Stimulated activated naive CD8-positive, alpha-beta T cell treated with anti-CD3 and anti-CD28 coated beads, Interleukin-15, Interleukin-2, amounts not matched to agents 100 U/mL and 50 U/mL, for 24 hours (primary cell): ENCODE measurements at regions not wholly inside any gene's neighbourhood (a gene's known extent, or its start where the extent isn't known, plus 50 kb on each side); places are given as distances from the start of the nearest gene placed in this dataset.
"Not testable (repeated sequence)": the region's sequence is repeated elsewhere in the genome, so short reads cannot be mapped to it uniquely, and the experiment has no call there.

Source experiments
- ATAC-seq: fragments of 150-1000 bp; cut with Tn5 transposase; one replicate; pipeline ENCODE4 v1.10.0; 2021
- DNase-seq: peaks from one replicate; pipeline ENCODE4 v3.0.0; 2021

DNA sequence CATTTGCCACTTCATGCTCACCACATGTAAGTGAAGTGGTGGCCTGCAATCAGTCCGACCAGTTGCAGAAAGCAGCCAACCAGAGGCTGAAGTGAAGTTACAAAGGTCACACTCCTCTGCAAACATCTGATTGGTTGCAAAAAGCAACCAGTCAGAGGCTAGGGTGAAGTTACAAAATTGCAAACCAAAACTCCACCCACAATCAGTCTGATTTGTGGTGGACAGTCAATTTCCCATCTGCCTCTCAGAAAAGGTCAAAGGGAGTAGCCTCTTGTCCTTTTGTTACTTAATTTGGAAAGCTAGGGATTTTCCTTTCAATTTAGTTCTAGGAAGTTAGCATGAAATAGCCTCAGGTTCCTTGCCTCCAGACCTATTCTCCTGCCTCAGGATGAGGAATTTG lies 185.0 kb downstream of the UXS1 start:
- DNase-seq (no peak), ATAC-seq (no peak)

DNA sequence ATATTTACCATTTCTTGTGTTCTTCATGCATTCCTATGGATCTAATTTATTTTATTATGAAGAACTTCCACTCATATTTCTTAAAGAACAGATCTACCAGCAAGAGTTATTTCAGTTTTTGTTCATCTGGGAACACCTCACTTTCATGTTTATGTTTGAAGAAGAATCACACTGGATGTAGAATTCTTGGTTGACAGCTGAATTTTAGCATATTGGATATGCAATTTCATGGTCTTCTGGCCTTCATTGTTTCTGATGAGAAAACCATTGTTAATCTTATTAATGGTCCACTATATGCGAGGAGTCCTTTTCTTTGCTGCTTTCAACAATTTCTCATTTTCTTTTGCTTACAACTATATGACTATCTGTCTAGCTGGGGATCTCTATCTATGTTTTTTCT lies 189.2 kb downstream of the UXS1 start:
- no peak for DNase-seq

DNA sequence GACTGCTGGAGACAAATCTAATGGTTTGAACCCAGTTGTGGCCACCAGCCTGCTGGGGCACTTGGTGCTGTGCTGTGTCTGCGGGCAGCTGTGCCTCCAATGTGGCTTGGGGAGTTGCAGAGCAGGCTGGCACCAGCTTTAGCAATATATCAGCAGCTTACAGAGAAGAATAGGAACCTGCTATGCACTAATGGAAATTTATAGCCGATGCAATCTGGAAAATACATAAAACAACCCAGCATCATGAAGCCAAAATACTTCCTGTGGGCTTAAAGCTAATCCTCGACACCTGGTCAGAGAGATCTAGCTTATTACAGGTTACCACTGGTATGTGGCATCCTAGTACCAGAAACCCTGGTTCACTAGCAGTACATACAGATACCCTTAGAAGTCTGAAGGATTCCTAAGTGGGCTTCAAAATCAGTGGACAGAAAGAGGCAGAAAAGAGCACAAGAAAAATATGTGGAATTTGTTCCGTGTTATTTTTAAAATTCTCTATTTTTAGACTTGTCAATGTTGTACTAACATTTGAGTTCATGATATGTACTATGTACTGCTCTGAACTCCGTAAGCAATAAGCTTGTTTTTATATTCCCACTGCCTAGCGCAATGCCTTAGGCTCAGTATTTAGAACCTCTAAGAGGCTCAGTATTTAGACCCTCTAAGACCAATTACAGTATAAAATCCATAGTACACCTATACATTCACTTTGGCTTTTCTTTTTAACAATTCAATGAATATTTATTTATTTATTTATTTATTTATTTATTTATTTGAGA lies 194.7 kb downstream of the UXS1 start:
- no peak for DNase-seq

More for the DNA sequence above, 189.2 kb downstream of the UXS1 start:
- no peak for ATAC-seq

DNA sequence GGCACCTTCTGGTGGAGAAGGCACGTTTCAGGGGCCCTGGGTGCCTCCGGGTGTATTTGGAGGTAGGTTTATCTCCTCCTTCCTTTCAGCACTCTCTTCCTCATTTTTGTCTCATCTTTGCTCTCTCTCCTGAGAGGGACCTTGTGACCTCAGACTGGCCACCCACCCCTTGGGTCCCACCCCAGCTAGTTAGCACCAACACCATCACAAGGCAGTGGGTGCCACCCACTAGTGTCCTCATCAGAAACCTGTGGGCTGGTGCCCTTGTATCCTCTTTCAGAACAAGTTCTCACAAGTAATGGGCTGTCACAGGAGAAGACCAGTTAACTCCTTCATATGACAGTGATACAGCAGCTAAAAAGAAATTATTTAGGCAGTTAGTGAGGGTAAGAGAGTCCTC lies 196.4 kb downstream of the UXS1 start:
- ATAC-seq = no peak
- no peak for DNase-seq

More for the DNA sequence above, 194.7 kb downstream of the UXS1 start:
- no peak for ATAC-seq

DNA sequence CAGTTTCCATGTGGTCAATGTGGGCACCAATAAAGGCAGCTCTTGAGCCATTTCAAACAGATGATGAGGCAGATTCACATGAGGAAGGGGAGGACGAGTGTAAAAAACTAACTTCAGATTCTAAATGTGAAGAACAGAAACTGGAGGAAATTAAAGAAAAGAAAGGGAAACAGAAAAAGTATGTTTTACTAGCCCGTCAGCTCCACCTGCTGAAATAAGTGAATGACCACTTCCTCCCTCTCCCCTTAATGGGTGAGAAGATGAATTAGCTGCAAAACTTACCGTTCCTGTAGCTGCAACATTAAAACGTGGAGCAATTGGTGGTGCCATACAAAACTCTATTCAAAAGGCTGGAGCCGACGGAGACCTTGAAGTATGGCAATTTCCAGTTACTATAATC lies 203.5 kb downstream of the UXS1 start:
- DNase-seq = no peak
- no peak for ATAC-seq

DNA sequence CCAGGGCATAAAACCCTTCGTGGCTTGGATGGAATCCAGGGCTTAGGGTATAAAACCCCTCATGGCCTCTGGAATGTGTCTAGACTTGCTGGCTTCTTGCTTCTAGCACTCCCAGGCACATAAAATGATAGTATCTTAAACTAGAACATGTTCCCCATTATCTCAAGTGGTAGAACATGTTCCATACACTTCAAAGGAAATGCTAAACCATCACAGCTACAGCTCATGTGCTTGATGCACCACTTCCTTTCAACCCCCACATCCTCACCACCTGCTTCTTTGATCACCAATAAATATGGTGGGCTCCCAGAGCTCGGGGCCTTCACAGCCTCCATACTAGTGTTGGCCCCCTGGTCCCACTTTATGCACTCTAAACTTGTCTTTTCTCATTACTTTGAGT lies 204.3 kb downstream of the UXS1 start:
- DNase-seq, ATAC-seq: not testable (repeated sequence)

DNA sequence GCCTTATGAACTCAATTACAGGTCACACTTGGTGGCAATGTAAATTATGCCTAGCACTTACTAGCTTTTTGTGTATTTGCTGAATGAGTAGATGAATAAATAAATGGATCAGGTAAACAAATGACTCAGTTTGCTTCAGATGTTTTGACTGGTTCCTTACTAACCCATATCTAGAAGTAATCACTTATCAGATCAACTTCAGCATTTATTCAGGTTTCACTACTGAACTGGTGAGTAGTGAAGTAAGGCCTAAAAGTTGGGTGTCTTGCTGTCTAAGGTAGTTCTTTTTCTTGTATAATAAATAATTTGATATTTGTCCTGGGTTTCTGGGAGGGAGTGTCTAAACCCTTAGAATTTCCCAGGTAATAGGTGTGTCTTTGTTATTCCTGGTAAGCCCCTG lies 205.0 kb downstream of the UXS1 start:
- ATAC-seq = no peak
- DNase-seq = no peak

DNA sequence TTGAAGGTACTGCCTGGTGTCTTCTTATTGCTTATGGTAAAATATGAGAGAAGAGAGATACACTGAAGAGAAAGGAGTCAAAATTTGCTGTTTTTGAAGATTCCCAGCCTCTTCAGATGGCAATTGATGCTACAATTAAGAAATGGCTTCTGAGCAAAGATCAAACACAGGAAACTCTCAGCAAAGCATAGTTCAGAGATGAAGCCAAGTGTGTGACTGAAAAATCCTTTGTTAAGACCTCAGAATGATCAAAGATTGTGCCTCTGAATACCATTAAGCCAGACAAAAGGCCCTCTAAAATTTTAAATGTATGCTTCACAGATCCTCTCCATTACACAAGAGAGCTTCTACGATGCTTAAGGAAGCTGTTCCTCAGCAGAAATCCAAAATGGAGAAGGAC lies 216.3 kb downstream of the UXS1 start:
- no peak for ATAC-seq

DNA sequence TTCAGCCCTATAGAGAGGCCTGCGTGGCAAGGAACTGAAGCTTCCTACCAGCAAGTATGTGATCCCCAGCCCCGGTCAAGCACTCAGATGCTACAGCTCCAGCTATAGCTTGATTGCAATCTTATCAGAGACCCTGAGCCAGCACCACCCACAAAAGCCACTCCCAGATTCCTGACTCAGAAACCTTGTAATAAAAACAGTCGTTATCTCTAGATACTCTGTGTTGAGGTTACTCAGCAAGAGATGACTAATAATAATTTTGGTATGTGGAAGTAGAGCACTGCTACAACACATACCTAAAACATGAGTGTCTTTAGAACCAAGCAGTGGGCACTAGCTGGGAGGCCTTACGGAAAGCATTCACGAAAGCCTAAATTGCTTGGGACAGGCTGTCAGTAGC lies 216.9 kb downstream of the UXS1 start:
- ATAC-seq (peak; percentile 84), DNase-seq (no peak)

More for the DNA sequence above, 216.3 kb downstream of the UXS1 start:
- no peak for DNase-seq

DNA sequence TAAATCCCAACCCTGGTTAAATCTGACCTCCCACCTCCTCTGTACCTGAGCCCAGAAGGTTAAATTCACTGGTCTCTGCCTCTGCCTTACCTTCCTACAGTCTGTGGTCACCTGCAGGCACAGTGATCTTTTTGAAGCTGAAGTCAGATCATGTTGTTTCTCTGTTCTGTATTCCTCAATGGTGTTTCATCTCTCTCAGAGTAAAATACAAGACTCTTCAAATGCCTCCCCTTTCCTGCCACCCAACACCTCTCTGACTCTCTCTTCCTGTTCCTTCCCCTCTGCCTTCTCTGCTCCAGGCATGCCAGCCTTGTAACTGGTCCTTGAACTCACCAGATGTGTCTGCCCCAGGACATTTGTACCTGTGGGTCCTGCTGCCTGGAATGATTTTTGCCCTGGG lies 219.3 kb downstream of the UXS1 start:
- no peak for DNase-seq
- no peak for ATAC-seq

DNA sequence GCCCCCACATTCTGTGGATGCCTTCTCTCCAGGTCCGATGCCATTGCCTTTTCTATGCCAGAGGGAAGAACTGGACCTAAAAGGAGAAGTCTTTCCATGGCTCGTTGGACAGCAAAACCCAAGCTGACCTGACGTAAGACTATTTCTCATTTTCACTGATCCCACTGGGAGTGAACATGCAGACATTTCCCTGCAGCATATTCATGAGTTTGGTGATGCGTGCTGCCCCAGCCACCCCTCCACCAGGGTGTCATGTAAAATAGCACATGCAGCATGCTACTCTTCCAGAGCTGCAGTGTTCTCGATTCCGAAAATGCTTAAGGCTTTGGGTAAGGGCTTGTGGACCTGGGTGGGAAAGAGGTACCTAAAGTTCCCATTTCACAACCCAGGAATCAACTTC lies 221.2 kb downstream of the UXS1 start:
- DNase-seq (no peak), ATAC-seq (no peak)

DNA sequence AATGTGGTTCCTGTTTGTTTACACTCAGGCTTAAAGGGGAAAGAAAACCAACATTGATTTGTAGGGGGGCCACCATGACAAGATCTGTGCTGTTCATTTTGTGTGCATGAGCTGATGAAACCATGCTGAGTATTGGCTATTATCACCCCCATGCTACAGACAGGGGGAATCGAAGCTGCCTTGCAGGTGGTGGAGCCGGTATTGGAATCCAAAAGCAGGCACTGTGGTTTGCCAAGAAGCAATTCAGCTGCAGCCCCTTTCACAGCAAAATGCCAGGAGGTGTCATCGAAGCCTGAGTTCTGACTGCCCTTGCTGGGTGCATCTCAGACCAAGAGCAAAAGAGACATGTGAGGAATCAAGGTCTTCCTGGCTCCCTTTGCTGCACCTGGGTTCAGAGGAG lies 221.9 kb downstream of the UXS1 start:
- no peak for DNase-seq
- ATAC-seq = no peak

DNA sequence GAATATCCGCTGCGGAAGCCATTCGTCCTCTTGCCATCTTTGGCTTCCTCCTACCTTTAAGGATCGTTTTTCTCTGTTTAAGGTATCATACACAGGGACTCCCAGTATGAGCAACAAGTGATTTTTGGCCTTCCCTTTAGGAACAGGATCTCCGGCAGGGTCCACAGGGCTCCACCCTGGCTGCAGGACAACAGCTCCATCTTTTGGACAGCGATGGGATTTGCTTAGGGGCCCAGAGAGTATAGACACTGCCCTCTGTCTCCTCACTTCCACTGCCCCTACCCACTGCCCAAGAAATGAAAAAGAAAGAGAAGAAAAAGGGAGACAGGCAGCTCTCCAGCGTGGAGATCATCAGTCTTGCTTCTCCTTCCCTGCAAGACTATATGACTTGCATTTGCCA lies 224.5 kb downstream of the UXS1 start:
- DNase-seq = peak; percentile 30
- peak; percentile 32 for ATAC-seq

DNA sequence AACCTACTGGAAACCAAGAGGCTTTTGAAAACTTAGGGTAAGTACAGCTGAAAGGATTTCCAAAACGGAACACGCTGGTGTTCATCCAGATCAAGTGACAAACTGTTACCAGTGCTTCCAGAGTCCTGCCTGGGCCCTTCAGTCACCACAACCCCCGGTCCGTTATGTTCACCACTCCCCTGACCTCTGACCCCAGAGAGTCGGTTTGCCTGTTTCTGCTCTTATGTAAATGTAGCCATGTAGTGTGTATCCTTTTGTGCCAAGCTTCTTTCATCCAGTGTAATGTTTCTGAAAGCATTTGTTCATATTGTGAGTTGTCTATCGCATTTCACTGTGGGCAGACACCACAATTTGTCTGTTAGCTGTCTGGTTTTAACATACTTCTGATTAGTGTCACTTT lies 217.5 kb downstream of the NCK2 start:
- DNase-seq = no peak
- no peak for ATAC-seq

DNA sequence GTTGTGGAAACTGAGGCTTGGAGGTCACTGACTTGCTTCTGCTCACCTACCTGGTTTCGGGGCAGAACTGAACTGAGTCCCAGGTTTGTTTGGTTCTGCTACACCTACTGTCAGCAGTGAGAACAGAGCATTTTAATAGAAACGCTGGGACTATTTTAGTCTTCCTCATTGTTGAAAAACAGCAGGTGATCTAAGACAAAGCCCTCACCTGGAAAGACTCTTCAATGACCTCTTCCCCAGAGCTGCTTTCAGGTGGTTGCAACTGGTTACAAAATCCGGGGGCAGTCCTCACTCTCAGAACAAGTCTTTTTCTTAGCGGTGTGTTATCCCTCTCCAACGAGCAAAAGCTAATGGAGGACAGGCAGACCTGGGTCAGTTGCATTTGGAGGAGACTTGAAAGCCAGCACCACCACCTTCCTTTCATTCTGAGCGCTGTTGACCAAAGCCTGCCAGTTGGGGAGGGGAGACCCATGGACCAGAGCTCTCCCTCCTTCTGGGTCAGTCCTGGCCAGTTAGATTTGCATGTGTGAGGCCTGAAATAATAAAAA lies 217.0 kb downstream of the NCK2 start:
- ATAC-seq = no peak
- DNase-seq = no peak

DNA sequence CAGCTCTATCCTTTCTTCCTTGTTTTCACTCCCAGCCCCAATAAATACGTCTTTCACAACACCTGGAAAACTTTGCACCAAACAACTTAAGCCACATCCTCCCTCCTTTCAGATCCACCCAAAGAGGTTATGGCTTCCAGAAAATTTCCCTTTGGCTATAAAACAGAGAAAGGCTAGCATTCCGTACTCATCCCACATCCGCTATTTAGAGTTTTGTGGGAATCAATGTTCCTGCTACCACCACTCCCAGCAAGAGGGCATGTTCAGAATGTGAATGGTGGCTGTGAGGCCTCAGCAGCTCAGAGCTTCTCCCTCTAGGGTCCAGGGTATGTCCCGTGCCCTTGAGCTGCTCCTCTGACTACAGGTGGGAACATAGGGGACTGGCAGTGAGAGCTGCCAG lies 214.6 kb downstream of the NCK2 start:
- ATAC-seq = no peak
- no peak for DNase-seq

DNA sequence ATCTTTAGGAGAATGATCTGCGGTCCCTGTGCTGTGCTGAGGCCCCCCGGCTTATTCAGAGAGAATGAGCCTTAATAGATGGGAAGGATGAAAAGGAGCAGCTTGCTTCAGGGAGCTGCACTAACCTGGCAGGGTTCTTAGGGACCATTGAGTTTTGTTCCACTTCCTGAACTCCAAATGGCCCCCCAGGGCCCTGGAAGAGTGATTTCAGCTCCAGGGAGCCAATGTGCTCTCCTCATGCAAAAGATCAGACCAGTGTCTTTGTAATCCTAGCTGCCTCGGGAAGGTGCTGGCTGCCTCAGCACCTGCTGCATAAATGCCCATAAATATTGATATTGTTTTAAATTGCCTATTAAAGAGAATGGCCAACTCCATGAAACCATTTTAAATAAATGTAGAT lies 210.2 kb downstream of the NCK2 start:
- no peak for DNase-seq
- ATAC-seq = no peak

DNA sequence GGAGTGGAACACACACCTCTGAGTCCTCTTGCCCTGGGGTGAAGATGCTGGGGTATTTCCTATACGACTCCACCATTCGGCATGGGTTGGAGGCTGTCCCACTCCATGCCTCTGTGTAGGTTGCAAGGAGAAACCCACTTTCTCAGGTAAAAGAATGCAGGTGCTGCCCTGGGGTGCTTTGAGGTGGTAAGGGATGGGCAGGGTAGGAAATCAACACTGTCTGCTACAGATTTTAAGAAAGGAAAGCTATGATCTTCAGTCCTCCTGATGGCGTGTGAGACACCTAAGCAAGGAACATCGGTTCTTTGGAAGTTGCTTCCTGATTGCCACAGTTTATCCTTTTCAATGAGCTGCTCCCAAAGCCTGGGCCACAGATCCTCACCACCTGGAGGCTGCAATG lies 209.2 kb downstream of the NCK2 start:
- ATAC-seq (no peak), DNase-seq (no peak)

DNA sequence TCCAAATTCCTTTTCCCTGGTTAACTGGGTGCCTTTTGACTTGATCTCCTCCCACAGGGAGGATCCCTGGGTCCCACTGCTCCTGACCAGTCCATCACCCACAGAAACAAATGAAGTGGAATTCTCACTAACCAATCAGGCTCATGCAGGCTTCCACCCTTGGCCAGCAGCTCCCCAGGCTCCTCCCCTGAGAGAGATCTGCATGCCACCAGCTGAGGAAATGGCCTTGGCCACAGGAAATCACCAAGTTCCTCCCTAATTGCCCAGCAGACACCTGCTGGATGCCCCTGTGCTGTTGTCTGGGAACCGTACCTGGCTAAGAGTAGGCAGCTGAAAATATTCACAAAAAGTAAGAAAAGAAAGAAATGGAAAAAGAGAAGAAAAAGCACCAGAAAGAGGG lies 207.4 kb downstream of the NCK2 start:
- ATAC-seq = no peak
- no peak for DNase-seq

DNA sequence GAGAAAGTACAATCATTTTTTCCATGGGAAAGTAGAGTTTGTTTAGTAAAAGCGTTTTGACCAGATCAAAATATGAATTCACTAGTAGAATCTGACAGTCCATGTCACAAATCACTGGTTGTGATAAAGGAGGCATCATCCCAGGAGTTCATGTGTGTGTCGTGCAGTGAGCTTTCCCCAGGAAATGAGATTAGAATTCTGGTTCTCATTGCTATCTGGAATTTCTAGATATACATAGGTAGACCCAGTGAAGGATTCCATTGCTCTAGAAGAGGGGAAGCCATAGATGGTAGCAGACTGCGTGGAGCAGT lies 206.6 kb downstream of the NCK2 start:
- DNase-seq = no peak
- no peak for ATAC-seq

DNA sequence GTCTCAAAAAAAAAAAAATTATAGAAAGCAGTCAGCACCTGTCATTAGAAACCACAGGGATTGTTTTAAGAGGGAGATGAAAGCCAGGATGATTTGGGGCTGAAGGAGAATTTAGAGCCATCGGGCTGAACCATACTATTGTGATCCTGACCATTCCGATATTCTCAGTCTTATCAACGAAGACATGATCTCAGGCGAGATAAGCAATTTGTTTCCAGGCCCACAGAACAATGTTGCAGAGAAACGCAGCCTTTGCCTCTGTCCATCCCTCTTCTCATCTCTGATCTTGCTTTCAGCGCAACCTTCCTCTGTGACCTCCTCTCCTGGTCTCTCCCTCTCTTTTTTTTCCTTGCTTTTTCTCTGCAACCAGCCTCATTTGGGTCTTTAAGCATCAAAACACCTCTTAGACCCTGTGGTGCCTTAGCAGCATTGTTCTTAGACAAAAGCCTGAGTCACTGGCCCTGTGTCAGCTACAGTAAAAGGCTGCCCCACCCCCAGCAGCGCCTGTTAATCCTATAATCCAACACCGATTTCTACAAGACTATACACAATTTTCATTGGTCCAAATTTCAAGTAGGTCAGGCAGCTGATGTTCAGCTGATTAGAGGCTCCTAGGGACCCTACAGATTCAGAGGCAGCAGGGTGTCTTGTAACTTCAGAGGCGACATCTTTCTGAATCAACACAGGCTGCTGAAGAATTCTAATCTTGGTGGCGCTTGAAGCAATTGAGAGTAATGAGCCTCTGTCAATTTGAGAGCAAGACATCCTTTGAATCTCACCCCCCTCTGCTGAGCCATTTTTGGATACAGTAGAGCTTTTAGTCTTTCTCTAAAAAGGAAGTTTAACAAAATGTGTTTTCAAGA lies 206.0 kb downstream of the NCK2 start:
- DNase-seq = peak; percentile 37
- ATAC-seq = peak; percentile 58

DNA sequence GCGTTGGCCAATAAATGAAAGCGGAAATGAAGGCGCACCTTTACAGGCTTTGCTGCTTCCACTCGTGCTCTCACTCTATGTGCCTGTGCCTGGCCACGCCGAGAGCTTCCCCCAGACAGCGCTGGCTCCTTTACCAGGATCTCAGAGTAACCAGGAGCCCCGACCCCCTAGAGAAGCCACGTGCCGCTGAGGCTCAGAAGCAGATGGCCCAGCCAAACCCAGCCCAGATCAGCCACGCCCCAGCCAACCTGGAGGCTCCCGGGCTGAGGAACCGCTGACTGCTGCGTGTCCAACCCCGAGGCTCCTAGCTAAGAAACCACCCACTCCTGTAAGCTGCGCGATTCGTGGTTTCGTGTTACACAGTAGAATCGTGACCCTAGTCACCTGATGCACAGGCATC lies 199.3 kb downstream of the NCK2 start:
- no peak for DNase-seq
- no peak for ATAC-seq
